ENCODE measurements at regions not wholly inside any gene's neighbourhood (a gene's known extent, or its start where the extent isn't known, plus 50 kb on each side); places are given as distances from the start of the nearest gene placed in this dataset.

- Histone ChIP-seq H3K9me3 (no peaks in the 10 kb centered on the region), H3K4me1 (no peaks in the 10 kb centered on the region), H3K27ac (no peak overlapping the region), H3K4me3 (no peak overlapping the region), H3K27me3 (no peaks in the 10 kb centered on the region), H3K36me3 (no peaks in the 10 kb centered on the region)
- intact Hi-C loops (cut with DNase I; ENCODE audit: low total_unique reads): no loop called here
- DNase-seq (ENCODE audit: low spot score in 2 of 2): no peak
- TF ChIP-seq POLR2A (IDR thresholded peaks at IDR 0.05) (no peak), POLR2AphosphoS5 (IDR thresholded peaks at IDR 0.05) (no peak), CTCF (IDR thresholded peaks at IDR 0.05) (no peak)
Measured at GRCh38 chr3:193774916-193775285, 181.9 kb downstream of the OPA1 start.

GRCh38 chr3:193775421-193776077 lies 182.5 kb downstream of the OPA1 start:
- H3K27ac ChIP-seq: no peak overlapping the region
- intact Hi-C loops (cut with DNase I; ENCODE audit: low total_unique reads): no loop called here
- H3K9me3 ChIP-seq: no peaks in the 10 kb centered on the region
- H3K4me3 ChIP-seq: no peak overlapping the region
- no peak for DNase-seq (ENCODE audit: low spot score in 2 of 2)
- H3K36me3 ChIP-seq: no peaks in the 10 kb centered on the region
- TF ChIP-seq CTCF (IDR thresholded peaks at IDR 0.05) (no peak), POLR2A (IDR thresholded peaks at IDR 0.05) (no peak), POLR2AphosphoS5 (IDR thresholded peaks at IDR 0.05) (no peak)
- H3K27me3 ChIP-seq: no peaks in the 10 kb centered on the region
- peaks cover 0 to 2% of the 10 kb centered on the region in 2 donors for H3K4me1 ChIP-seq

- peaks cover 0 to 14% of the 10 kb centered on the region in 2 donors for H3K4me1 ChIP-seq
- no peaks in the 10 kb centered on the region for H3K9me3 ChIP-seq
- intact Hi-C loops (cut with DNase I; ENCODE audit: low total_unique reads): no loop called here
- H3K27ac ChIP-seq: no peak overlapping the region
- H3K36me3 ChIP-seq: no peaks in the 10 kb centered on the region
- no peak for DNase-seq (ENCODE audit: low spot score in 2 of 2)
- no peak overlapping the region for H3K4me3 ChIP-seq
- no peak for TF ChIP-seq CTCF (IDR thresholded peaks at IDR 0.05)
- no peak for TF ChIP-seq POLR2A (IDR thresholded peaks at IDR 0.05)
- TF ChIP-seq POLR2AphosphoS5 (IDR thresholded peaks at IDR 0.05): no peak
- no peaks in the 10 kb centered on the region for H3K27me3 ChIP-seq
Measured at GRCh38 chr3:193776626-193777358, 183.8 kb downstream of the OPA1 start.

- DNase-seq (ENCODE audit: low spot score in 2 of 2): no peak
- Histone ChIP-seq H3K4me3 (no peak overlapping the region), H3K9me3 (no peaks in the 10 kb centered on the region), H3K27ac (no peak overlapping the region), H3K4me1 (peaks cover 2 to 15% of the 10 kb centered on the region in 2 donors), H3K27me3 (no peaks in the 10 kb centered on the region), H3K36me3 (no peaks in the 10 kb centered on the region)
- intact Hi-C loops (cut with DNase I; ENCODE audit: low total_unique reads): no loop called here
- TF ChIP-seq POLR2AphosphoS5 (IDR thresholded peaks at IDR 0.05) (no peak), CTCF (IDR thresholded peaks at IDR 0.05) (no peak), POLR2A (IDR thresholded peaks at IDR 0.05) (no peak)
Measured at GRCh38 chr3:193777524-193777923, 184.5 kb downstream of the OPA1 start.

GRCh38 chr3:193778676-193779075 lies 185.7 kb downstream of the OPA1 start:
- H3K27ac ChIP-seq: no peak overlapping the region
- intact Hi-C loops (cut with DNase I; ENCODE audit: low total_unique reads): no loop called here
- no peak for DNase-seq (ENCODE audit: low spot score in 2 of 2)
- no peaks in the 10 kb centered on the region for H3K36me3 ChIP-seq
- peaks cover 3 to 15% of the 10 kb centered on the region in 2 donors for H3K4me1 ChIP-seq
- no peak overlapping the region for H3K4me3 ChIP-seq
- no peaks in the 10 kb centered on the region for H3K27me3 ChIP-seq
- no peaks in the 10 kb centered on the region for H3K9me3 ChIP-seq
- TF ChIP-seq POLR2A (IDR thresholded peaks at IDR 0.05) (no peak), POLR2AphosphoS5 (IDR thresholded peaks at IDR 0.05) (no peak), CTCF (IDR thresholded peaks at IDR 0.05) (no peak)
